Limb (tissue), 2 donors: ENCODE measurements at regions not wholly inside any gene's neighbourhood (a gene's known extent, or its start where the extent isn't known, plus 50 kb on each side); places are given as distances from the start of the nearest gene placed in this dataset.

Source experiments
- DNase-seq, 2 donors: peaks; one replicate each; pipeline ENCODE4 v3.0.0-alpha.2; 2016; ENCODE audit errors: extremely low spot score in 2 of 2

DNA sequence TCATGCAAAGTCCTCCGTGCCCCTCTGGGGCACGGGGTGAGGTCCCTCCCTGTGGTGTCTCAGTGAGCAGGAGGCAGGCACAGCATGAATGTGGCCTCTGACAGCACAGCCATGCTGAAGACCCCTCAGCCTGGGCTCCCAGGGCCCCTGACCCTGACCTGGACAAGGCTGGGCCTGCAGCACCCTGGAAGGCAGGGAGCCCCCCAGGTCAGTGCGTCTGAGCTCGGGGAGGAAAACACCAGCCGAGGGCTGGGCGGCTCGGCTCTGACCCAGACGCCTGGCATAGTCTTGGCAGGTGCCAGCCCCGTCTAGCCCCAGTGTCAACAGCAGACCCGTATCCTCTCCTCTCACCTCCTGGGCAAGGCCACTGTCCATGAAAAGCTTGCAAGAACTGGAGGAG, 1276.6 kb downstream of the BRD1 start:
- DNase-seq: no peak

DNA sequence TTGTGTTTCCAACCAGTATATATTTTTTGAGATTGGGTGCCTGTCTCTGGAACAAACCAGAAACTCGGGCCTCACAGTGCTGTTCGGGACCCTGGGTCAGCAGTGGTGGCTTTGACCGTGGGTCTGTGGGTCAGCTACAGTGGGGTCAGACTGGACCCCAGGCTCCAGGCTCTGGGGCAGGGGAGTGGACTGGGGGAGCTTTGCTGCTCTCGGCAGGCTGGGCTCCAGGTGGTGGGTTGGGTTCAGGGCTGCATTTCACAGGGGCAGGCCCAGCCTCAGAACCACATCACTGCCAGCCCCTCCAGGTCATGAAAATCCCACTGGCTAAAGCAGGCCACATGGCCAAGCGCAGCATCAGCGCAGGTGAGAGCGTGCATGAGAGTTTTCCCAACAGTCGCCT, 1279.3 kb downstream of the BRD1 start:
- DNase-seq: no peak

DNA sequence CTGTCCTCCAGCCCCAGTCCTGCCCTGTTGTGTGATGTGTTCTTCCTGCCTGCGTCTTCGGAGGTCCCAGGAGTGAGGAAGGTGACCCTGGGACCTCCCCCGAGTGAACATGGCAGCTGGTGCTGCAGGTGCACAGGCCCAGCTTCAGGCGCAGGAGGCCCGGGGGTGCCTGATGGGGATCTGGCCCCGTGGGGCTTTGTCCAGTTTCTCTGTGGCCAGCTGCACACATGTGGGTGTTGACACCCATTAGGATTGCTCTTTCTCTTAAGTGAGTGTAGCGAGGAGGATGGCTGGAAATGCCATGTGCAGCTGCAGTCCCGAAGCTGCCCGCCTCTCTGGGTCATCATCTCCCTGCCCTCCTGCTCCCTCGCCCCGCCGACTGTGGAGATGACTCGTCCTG, 1279.7 kb downstream of the BRD1 start:
- no peak for DNase-seq

DNA sequence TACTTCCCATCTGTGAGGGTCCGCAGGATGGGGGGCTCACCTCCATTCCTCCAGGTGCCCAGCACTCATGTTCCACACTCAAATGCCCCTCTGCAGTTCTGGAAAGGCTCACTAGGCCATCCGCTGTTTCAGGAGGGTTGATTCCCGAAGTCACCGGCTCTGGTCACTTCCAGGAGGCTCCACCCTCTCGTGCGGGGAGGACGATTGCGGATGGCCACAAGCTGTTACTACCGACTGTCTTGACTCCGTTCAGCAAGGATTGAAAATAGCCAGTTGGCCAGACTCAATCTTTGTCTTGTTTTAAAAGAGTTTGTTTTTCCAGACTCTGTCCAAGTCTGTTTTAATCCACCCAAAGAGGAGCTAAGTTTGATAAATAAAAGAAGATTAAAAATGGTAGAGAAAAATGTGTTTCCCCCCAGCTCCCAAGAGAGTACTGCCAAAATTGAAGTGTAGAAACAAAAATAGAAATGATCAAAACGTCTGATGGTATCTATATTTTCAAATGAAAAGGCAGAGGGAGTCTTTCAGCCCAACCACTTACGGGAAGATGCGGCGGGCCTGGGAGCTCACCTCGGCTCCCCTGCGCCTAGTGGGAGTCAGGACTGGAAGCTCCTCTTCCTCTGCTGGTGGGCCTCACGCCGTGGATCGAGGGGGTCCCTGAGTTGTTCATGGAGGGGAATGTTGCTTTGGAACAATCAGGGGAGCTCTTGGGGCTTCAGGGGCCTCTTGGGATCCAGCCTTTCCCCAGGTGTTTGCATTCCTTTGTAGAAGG, 1280.8 kb downstream of the BRD1 start:
- DNase-seq: no peak

DNA sequence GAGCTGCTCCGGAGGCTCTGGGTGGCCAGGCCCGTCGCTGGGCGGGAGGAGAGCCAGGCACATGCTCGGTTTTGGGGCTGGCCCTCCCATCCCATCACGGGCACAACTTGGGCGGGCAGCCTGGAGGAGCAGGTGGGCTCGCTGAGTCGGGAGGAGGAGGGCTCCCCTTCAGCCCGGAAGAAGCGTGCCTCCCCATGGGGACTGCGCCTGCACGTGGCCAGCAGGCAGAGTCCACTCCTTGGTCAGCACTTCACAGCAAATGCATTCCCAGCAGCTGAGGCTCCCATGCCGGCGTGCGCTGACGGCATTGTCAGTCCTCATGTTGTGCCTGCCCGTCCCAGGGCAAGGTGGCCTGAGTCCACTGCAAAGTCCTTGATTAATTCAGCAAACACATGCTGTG, 1281.7 kb downstream of the BRD1 start:
- no peak for DNase-seq

DNA sequence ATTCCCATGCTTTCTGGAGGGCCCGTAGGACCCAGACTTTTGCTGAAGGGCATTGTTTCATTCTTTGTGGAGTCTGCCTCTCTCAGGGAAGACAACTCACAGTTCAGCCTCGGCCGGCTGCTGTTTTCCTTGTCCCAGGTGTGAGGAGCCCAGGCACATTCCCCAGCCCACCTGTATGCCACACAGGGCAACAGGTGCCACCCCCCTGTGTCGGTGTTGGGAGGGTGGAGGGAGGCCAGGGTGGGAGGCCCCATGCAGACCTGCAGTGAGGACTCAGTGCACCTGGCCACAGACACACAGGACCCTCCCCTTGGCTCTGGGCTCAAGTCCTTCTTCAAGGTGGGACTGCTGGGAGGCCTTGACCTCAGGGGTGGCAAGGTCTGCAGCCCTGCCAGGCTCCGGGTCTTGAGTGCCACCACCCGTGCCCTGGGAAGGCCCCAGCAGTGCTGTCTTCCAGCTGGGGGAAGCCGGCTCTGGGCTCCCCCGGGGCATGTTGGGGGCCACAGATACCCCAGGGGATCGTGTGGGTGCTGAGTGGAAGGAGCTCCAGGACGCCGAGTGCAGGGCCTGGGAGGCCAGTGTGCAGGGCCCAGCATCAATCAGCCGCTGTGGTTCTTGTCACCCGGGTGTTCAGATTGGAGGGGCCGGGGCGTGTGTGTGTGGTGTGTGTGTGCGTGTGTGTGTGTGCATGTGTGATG, 1286.1 kb downstream of the BRD1 start:
- DNase-seq: no peak

DNA sequence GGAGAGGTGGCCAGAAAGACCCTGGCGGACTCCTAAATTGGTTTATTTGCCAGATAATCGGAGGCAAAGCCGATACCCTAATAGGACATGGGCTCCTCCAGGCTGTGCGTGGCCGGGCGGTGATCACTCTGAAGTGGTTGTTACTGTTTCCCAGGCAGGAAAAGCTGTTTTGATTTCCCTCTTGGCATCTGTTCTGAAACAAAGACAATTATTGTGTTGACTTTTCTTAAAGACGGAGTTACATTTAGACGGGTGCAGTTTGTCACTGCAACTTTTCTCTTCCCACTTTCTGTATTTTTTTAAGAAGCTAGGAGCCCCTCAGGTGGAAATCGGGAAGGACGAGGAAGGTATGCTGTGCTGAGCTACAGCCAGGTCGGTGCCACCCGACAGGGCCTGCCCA, 1288.4 kb downstream of the BRD1 start:
- DNase-seq: no peak

DNA sequence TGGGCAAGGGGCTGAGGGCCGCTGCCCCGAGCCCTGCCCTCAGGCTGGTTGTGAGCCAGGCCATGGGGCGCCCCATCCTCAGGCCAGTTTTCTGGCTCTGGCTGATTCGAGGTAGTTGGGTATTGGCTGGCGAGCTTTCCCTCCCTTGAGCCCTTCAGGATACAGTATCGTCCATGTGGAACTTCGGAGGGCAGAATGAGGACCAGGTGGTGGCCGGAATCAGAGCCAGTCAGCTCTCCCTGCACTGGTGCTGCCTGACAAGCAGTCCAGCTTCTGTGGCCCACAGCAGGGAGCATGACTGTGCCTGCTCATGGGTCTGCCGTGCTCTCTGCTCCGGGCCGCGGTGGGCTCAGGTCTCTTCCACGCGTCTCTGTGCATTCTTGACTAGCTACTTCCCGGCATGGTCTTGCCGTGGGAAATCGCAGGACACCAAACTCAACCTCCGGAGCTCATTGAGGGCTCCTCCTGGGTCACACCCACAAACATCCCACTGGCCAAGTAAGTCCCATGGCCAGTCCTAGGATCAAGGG, 1289.3 kb downstream of the BRD1 start:
- no peak for DNase-seq

DNA sequence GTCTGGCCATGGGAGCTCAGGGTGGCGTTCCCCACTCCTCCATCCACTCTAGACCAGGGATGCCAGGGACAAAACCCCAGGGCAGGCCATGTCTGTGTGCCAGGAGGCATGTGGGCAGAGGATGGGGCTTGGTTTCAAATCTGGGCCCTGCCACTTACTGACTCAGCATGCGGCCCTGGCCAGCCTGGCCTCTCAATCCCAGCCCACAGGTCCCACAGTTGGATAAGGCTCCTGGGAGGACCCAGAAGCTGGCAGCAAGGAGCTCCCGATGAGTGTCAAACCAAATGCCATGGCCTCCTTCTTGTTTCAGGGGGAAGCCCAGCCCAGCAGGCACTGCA, 1290.4 kb downstream of the BRD1 start:
- DNase-seq: no peak

DNA sequence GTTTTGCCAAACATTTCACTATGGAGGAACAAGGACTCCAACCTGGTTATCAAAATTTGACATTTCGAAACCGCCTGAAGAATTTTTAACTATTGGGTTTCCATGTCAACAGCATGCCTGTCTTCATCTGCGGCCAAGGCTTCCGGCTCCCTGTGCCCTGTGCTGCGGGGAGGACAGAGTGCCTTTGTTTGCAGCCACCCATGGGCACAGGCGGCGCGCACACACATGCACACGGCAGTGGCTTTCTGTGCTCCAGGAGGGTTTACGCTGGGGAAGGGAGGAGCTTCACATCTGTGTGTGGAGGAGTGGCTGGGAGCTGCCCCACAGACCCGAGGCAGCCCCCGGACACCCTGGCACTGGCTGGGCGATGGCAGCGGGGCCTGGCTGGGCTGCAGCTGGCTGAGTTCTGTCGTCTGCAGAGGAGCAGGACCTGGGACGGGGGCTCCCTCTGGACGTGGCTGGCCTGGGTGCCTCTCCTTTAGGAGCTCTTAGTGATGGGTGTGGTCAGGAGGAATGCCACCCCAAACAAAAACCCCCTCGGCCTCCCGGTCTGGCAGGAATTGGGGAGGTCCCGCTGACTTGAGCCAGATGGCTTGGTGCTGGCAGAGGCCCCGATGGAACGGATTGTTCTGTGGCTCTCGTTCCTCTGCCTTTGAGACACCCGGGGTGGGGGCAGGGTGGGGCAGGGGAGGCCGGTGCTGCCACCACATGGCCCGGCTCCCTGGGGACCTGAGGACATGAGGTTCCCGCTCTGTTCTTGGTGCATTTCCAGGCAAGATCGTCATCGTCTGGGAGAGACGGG, 1290.9 kb downstream of the BRD1 start:
- DNase-seq: peak in 1 of 2 donors; percentile 65

DNA sequence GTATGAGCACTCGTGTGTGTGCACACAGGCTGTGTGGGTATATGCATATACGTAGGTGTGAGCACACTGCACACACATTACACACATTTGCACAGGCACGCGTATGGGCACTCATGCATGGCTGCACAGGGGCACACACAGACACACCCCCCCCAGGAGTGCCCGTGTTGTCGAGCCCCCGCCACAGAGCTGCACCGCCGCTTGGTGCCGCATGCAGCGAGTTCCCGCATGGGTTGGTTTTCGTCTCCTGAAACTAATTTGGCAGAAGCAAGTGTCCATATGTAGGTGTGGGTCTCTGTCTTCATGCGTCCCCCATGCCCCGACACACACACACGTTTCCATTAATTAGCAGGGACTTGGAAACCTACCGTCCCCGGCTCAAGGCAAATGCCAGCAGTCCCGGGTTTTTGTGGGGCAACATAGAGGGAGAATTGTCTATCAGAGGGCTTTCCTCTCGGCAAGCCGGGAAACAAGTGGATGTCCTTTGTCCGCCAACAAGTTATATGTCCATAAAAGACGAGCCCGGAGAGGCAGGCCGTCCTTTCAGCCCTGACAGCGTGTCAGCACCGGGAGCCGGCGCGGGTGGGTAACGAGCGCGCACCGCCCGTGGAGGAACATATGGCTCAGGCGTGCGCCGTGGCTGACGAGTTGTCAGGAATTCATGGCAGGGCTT, 1291.7 kb downstream of the BRD1 start:
- peak in 1 of 2 donors; percentile 59 for DNase-seq

DNA sequence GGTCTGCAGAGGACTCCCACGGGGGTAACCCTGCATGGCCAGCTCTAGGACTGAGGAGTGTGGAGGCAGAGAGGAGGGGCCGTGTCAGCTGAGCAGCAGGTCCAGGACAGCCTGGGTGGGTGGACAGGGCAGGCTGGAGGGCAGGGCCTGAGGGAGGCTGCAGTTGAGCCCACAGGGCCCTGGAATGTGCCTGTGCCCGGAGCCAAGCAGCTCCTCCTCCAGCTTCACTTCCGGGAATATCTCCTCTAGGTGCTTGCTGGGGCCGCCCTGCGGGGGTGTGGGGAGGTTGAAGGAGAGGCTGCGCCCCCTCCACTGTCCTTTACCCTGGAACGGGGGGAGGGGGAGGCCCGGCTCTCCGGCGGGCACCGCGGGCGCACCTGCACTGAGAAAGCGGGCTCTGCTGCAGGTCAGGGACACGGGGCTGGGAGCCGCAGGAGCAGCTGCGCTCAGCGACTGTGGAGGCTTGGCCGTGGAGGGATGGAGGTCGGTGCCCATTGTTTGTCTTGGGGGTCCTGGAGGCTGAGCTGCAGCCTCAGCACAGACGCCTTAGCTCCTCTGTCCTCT, 1293.2 kb downstream of the BRD1 start:
- DNase-seq: no peak

DNA sequence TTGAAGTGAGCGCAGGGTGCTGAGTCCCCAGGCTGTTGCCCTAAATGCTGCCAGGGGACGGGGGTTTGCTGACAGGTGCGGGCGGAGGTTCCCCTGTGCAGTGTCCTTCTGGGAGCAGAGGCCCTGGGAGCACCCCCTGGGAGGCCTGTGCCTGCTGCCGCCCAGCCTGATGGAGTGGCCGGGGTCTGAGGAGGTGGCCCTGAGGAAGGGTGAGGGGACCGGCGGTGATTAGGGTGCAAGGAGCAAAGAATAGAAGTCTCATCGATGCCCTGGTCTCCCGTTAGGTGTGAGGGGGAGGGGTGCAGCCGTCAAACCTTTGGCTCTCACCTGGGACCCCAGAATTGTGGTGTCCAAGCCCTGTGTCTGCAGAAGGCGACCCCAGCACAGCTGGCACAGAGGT, 1294.7 kb downstream of the BRD1 start:
- no peak for DNase-seq

DNA sequence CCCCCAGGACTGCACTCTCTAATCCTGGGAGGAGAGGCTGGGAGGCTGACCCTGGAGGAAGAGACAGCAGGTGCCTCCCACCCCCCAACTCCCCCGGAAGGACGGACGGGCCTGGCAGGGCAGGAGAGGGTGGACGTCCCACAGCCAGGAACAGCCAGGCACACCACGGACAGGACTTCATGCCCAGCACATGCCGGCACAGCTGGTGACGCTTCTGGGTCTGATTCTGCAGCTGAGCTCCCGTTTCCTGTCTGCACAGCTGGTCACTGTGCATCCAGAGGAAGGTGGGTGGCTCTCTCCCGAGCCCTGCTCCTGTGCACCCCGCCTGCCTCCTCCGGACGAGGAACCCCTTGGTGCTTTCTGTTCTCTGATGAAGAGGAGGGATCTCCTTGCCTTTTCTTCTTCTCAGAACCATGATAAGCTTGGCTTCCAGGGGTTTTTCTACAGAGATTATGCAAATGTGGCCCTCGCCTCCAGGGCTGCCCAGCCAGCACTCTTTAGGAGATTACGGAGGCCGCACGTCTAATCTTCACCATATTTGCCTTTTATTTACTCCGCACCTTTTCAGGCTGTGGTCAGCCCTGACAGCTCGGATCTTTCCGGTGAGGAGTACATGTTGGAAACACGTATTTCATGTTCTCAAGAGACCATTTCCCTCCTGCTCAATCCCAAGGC, 1295.8 kb downstream of the BRD1 start:
- DNase-seq: no peak

DNA sequence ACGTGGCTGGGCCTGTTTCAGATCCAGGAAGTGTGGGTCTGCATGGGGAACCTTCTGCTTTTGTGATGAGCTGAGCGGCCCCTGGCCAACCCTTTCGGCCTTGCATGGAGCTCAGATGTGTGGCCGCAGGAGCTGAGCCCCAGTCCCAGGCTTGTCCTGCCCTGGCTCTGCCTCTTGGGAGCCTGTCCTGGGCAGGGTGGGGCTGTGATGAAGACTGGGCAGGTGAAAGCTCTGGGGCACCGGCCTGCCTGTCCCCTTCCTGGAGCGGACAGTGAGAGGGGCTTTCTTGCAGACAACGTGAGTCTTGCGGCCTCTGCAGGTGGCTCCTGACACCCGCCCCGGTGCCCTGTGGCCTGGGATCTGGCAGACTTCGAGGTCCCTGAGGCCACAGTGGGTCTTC, 1296.6 kb downstream of the BRD1 start:
- no peak for DNase-seq

DNA sequence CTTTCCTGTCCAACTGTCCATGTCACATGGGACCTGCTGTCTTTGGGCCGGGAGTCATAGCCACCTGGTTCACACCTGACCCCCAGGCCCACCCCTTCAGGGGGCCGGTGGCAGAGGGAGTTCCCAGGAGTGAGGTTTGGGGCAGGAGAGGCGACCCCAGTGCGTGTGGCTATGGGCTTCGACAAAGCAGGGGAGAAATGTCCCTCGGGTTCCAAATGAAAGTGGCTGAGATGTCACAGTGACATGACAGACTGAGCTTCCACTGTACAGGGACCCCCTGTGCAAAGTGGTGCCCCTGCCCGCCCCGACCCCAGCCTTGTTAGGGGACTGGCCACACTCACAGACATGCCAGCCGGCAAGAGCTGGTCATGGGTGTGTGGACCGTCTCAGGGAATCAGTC, 1297.0 kb downstream of the BRD1 start:
- DNase-seq: no peak

DNA sequence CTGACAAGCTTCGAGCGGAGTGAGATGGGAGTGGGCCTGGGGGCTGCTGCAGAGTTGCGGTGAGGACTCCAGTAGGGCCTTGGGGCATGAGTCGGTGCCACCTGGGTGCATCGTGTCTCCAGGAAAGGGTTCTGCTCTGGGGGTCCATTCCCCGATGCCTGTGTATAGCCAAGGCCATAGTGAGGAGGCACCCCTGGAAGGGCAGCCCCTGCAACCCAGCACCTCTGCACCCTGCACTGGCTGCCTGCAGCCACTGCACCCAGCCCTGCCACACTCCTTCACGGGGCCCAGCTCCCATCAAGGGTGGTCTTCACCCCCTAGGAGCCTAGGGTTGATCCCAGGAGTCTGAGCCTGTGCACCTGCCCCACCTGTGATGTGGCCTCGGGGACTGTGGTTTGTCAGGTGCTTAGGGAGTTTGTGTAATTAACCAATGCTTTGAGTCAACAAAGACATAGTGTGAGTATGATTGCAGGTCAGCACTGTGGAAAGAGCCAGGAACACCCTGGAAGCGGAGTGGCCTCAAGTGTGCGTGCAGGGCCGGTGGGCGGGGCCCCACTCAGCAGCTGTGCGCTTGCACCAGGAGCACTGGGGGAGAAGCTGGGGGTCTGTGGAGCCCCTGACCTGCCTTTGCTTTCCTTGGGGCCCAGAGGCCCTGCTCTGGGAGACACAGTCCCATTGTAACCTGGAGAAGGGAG, 1299.3 kb downstream of the BRD1 start:
- DNase-seq: no peak

DNA sequence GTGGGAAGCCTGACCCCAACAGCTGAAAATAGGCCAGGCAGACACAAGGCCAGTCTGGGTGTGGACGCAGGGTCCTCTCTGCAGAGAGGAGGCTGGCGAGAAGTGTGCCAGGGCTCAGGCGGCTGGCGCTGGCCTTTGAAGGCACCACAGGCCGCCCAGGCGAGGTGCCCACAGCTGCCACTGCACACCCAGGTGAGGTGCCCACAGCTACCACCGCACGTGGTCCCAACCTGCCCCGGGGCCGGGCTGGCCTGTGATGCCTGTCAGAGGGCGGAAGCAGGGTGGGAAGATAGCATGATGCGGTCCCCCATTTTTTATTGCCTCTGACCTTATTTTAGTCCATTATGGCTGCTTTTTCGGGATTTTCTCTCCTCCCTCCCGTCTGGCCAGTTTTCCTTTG, 1303.9 kb downstream of the BRD1 start:
- no peak for DNase-seq

DNA sequence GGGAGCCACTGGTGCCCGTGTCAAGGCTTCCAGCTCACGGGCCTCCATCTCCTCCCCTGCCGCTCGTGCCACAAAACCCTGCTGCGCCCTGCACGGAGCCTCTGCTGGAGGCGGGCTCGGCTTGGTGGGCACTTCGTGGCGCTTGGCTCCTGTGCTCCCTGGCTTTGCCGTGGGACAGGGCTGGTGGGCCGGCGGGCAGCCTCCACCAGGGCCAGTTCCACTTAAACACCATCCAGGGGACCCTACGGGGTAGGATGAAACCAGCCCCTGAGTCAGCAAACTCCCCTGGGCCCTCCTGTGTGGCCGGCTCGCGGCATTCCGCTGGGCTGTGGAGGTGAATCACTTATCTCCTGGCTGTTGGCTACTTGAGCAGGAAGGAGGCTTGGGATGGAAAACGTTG, 1304.6 kb downstream of the BRD1 start:
- DNase-seq: no peak

DNA sequence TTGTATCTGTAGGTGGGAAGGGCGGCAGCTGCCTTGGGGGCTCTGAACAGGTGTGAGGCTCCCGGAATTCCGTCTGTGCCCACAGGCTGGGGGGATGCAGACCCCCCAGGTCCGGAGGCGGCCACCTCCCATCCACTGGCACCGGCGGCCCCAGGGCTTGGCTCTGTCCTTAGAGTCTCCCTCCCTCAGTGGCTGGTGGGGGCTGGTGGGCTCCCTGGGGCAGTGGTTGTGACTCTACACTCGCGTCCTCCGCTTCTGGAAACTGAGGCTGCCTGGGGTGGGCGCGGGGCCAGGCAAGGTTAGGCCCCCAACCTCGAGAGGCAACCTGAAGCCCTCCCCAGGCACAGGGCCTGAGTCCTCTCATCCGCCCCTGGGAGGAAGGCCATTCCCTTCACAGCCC, 1305.4 kb downstream of the BRD1 start:
- no peak for DNase-seq
